GM21390 (cell line): ENCODE measurements at regions not wholly inside any gene's neighbourhood (a gene's known extent, or its start where the extent isn't known, plus 50 kb on each side); places are given as distances from the start of the nearest gene placed in this dataset.

Experiments
- ATAC-seq: cut with Tn5 transposase; IDR thresholded peaks from one replicate; pipeline ENCODE4 v1.9.1; 2021; ENCODE audit not compliant: unreplicated experiment

- no peak for ATAC-seq
Measured at GRCh38 chr4:117425636-117426035, 340.3 kb upstream of the TRAM1L1 start.

GRCh38 chr4:117428536-117428935, 343.2 kb upstream of the TRAM1L1 start:
- ATAC-seq, result no peak

- ATAC-seq, result no peak
Measured at GRCh38 chr4:117429061-117429460, 343.7 kb upstream of the TRAM1L1 start.

GRCh38 chr4:117429506-117429905, 344.1 kb upstream of the TRAM1L1 start:
- no peak for ATAC-seq

GRCh38 chr4:117434424-117434823, 349.0 kb upstream of the TRAM1L1 start:
- no peak for ATAC-seq

GRCh38 chr4:117447925-117448324, 362.5 kb upstream of the TRAM1L1 start:
- peak; percentile 51 for ATAC-seq

- no peak for ATAC-seq
Measured at GRCh38 chr4:117455088-117455487, 369.7 kb upstream of the TRAM1L1 start.

GRCh38 chr4:117466388-117466787, 381.0 kb upstream of the TRAM1L1 start:
- no peak for ATAC-seq

GRCh38 chr4:117467404-117467803, 382.0 kb upstream of the TRAM1L1 start:
- ATAC-seq, result no peak

- ATAC-seq, result no peak
Measured at GRCh38 chr4:117474987-117475386, 389.6 kb upstream of the TRAM1L1 start.

GRCh38 chr4:117477925-117478324, 392.5 kb upstream of the TRAM1L1 start:
- ATAC-seq, result no peak

- ATAC-seq, result no peak
Measured at GRCh38 chr4:117478702-117479101, 393.3 kb upstream of the TRAM1L1 start.

GRCh38 chr4:117479673-117480072, 394.3 kb upstream of the TRAM1L1 start:
- ATAC-seq, result no peak

- ATAC-seq, result no peak
Measured at GRCh38 chr4:117481742-117482141, 396.4 kb upstream of the TRAM1L1 start.

GRCh38 chr4:117488692-117489091, 403.3 kb upstream of the TRAM1L1 start:
- ATAC-seq, result no peak

- ATAC-seq, result no peak
Measured at GRCh38 chr4:117489107-117489506, 403.7 kb upstream of the TRAM1L1 start.

- no peak for ATAC-seq
Measured at GRCh38 chr4:117491516-117491915, 406.1 kb upstream of the TRAM1L1 start.

- ATAC-seq, result no peak
Measured at GRCh38 chr4:117495802-117496201, 410.4 kb upstream of the TRAM1L1 start.

GRCh38 chr4:117512414-117512813, 427.0 kb upstream of the TRAM1L1 start:
- ATAC-seq, result no peak

GRCh38 chr4:117514391-117515175, 429.2 kb upstream of the TRAM1L1 start:
- no peak for ATAC-seq

GRCh38 chr4:117515921-117516320, 430.5 kb upstream of the TRAM1L1 start:
- ATAC-seq, result no peak

- no peak for ATAC-seq
Measured at GRCh38 chr4:117527601-117528000, 442.2 kb upstream of the TRAM1L1 start.

- ATAC-seq, result no peak
Measured at GRCh38 chr4:117529401-117529800, 444.0 kb upstream of the TRAM1L1 start.
